Kidney (tissue), 13 donors: ENCODE measurements at regions not wholly inside any gene's neighbourhood (a gene's known extent, or its start where the extent isn't known, plus 50 kb on each side); places are given as distances from the start of the nearest gene placed in this dataset.

ENCODE experiments used
- DNase-seq, 5 donors: peaks; one replicate each; pipeline ENCODE4 v3.0.0-alpha.2; 2013 to 2020
- FAIRE-seq: peaks from 2 replicates; lab custom pipeline; 2012; peaks lifted over from hg19 to GRCh38; lab: Jason Lieb, UNC
- H3K27ac ChIP-seq, 2 donors: one replicate each; pipeline ENCODE4 v1.7.0; 2013; ENCODE audit warnings: low read depth in 2 of 2, low read length in 2 of 2, inconsistent platforms in 1 of 2
- H3K27me3 ChIP-seq: one replicate; pipeline ENCODE4 v1.7.1; 2013; ENCODE audit warnings: low read length, inconsistent platforms; ENCODE audit not compliant: control insufficient read depth, insufficient read depth
- H3K36me3 ChIP-seq, 3 donors: one replicate each; pipeline versions ENCODE4 v1.7.0 to v1.7.1; 2013; ENCODE audit warnings: low read length in 3 of 3, control low read depth in 1 of 3, inconsistent platforms in 1 of 3; ENCODE audit not compliant: insufficient read depth in 3 of 3, control insufficient read depth in 2 of 3
- H3K4me1 ChIP-seq, 3 donors: one replicate each; pipeline versions ENCODE4 v1.7.0 to v1.7.1; 2013; ENCODE audit warnings: low read length in 3 of 3, inconsistent platforms in 1 of 3, low read depth in 1 of 3; ENCODE audit not compliant: control insufficient read depth in 2 of 3, insufficient read depth in 2 of 3
- H3K4me3 ChIP-seq, 3 donors: one replicate each; pipeline versions ENCODE4 v1.7.0 to v1.8.1; 2013; ENCODE audit warnings: low read length in 3 of 3, control low read depth in 1 of 3, inconsistent platforms in 1 of 3
- H3K9ac ChIP-seq, 3 donors: one replicate each; pipeline versions ENCODE4 v1.7.0 to v1.7.1; 2013; ENCODE audit warnings: low read length in 3 of 3, control low read depth in 1 of 3, inconsistent platforms in 1 of 3
- H3K9me3 ChIP-seq, 3 donors: one replicate each; pipeline versions ENCODE4 v1.7.0 to v1.7.1; 2013; ENCODE audit warnings: low read length in 3 of 3, control low read depth in 1 of 3, inconsistent platforms in 1 of 3; ENCODE audit not compliant: control insufficient read depth in 2 of 3, insufficient read depth in 1 of 3
- intact Hi-C: fragments of 100-400 bp; cut with DNase I; formaldehyde crosslinking; loops from one replicate; pipeline ENCODE4 v1.11.1; 2022
- TF ChIP-seq, protein P1 (sequence below): IDR thresholded peaks from 3 replicates; pipeline ENCODE4 v1.5.1; 2012; ENCODE audit warnings: mild to moderate bottlenecking, moderate library complexity, borderline replicate concordance; ENCODE audit not compliant: insufficient read depth; ENCODE audit errors: extremely low read depth
- donor health status: control.
- donor health status: control.
- donor health status: control.
- donor health status: control.
- donor health status: control.
- donor health status: DM: yes; HTN: yes; CAD: no.
- donor health status: Normal renal cell carcinoma (clear cell type).

DNA sequence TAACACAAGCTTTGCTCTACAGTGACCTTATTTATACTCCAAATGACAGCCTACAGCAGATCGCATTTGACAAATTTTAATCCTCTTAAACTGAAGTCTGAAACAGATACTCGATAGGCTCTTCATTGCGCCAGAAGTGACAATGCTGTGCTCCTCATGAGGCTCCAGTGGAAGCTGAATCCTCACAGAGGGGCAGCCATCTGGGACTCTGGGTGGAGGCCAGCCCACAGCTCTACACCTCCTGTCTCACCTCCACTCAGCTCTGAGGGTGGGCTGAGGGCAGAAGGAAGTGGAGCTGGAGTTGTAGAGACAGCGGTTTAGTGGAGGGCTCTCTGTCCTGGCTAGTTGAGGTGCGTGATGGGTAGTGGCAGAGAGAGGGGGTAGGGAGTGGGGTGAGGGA is 283.3 kb upstream of the ANKRD55 start:
- TF ChIP-seq, protein P1, sequence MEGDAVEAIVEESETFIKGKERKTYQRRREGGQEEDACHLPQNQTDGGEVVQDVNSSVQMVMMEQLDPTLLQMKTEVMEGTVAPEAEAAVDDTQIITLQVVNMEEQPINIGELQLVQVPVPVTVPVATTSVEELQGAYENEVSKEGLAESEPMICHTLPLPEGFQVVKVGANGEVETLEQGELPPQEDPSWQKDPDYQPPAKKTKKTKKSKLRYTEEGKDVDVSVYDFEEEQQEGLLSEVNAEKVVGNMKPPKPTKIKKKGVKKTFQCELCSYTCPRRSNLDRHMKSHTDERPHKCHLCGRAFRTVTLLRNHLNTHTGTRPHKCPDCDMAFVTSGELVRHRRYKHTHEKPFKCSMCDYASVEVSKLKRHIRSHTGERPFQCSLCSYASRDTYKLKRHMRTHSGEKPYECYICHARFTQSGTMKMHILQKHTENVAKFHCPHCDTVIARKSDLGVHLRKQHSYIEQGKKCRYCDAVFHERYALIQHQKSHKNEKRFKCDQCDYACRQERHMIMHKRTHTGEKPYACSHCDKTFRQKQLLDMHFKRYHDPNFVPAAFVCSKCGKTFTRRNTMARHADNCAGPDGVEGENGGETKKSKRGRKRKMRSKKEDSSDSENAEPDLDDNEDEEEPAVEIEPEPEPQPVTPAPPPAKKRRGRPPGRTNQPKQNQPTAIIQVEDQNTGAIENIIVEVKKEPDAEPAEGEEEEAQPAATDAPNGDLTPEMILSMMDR = no peak
- Histone ChIP-seq H3K27me3 (no peaks in the 10 kb centered on the region), H3K9ac (no peak overlapping the region), H3K27ac (peak overlapping the region; percentile 51 to 66), H3K4me1 (peaks cover 0 to 33% (median 18%) of the 10 kb centered on the region in 3 donors), H3K36me3 (no peaks in the 10 kb centered on the region), H3K4me3 (no peak overlapping the region), H3K9me3 (no peaks in the 10 kb centered on the region)
- DNase-seq (no peak), FAIRE-seq (no peak)
- intact Hi-C loops = no loop called here

GRCh38 chr5:56516035-56516434 is 282.9 kb upstream of the ANKRD55 start:
- H3K9me3 ChIP-seq = no peaks in the 10 kb centered on the region
- no peak overlapping the region for H3K9ac ChIP-seq
- H3K4me3 ChIP-seq = no peak overlapping the region
- FAIRE-seq (no peak), DNase-seq (no peak)
- intact Hi-C loops = no loop called here
- H3K4me1 ChIP-seq = peaks cover 0 to 33% (median 20%) of the 10 kb centered on the region in 3 donors
- no peaks in the 10 kb centered on the region for H3K36me3 ChIP-seq
- H3K27me3 ChIP-seq = no peaks in the 10 kb centered on the region
- H3K27ac ChIP-seq = peak overlapping the region in 1 of 2 donors; percentile 66
- TF ChIP-seq, protein P1 = no peak

GRCh38 chr5:56515011-56515410 is 281.9 kb upstream of the ANKRD55 start:
- TF ChIP-seq, protein P1 = no peak
- no peak for FAIRE-seq

DNA sequence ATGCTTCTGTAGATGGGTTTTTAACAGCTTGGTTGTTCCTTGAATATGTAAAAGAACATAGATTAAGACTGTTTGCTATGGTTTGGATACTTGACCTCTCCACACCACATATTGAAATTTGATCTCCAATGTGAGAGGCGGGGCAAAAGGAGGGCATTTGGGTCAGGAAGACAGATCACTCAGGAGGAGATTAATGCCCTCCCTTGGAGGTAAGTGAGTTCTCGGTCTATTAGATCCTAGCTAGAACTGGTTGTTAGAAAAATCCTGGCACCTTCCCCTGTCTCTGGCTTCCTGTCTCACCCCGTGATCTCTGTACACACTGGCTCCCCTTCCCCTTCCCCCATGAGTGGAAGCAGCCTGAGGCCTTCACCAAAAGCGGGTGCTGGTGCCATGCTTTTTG is 281.1 kb upstream of the ANKRD55 start:
- intact Hi-C loops = no loop called here
- H3K27ac ChIP-seq = peak overlapping the region in 1 of 2 donors; percentile 32
- H3K36me3 ChIP-seq = no peaks in the 10 kb centered on the region
- H3K4me3 ChIP-seq = no peak overlapping the region
- DNase-seq = peak in 2 of 5 donors; percentile 37 to 40
- H3K4me1 ChIP-seq = peaks cover 0 to 33% (median 20%) of the 10 kb centered on the region in 3 donors
- TF ChIP-seq, protein P1 = no peak
- no peak overlapping the region for H3K9ac ChIP-seq
- no peak for FAIRE-seq
- H3K27me3 ChIP-seq = no peaks in the 10 kb centered on the region
- H3K9me3 ChIP-seq = no peaks in the 10 kb centered on the region

More at GRCh38 chr5:56515011-56515410, 281.9 kb upstream of the ANKRD55 start:
- no peaks in the 10 kb centered on the region for H3K36me3 ChIP-seq
- no peaks in the 10 kb centered on the region for H3K27me3 ChIP-seq
- H3K4me3 ChIP-seq = no peak overlapping the region
- H3K9ac ChIP-seq = peak overlapping the region in 1 of 3 donors; percentile 23
- peak overlapping the region in 1 of 2 donors; percentile 32 for H3K27ac ChIP-seq
- H3K9me3 ChIP-seq = no peaks in the 10 kb centered on the region
- intact Hi-C loops = no loop called here
- DNase-seq = no peak
- H3K4me1 ChIP-seq = peaks cover 0 to 33% (median 20%) of the 10 kb centered on the region in 3 donors
